Activated naive CD8-positive, alpha-beta T cell treated with anti-CD3 and anti-CD28 coated beads, Interleukin-2, amount 10 ng/mL, durations not matched to agents 7 days and 5 days (primary cell): ENCODE measurements at regions not wholly inside any gene's neighbourhood (a gene's known extent, or its start where the extent isn't known, plus 50 kb on each side); places are given as distances from the start of the nearest gene placed in this dataset.
"Not testable (repeated sequence)": the region's sequence is repeated elsewhere in the genome, so short reads cannot be mapped to it uniquely, and the experiment has no call there.

Experiments used
- ATAC-seq: fragments of 150-1000 bp; cut with Tn5 transposase; one replicate; pipeline ENCODE4 v1.10.0; 2021; ENCODE audit warnings: low read depth, moderate library complexity
- POLR2A ChIA-PET: fragments of 350-600 bp; sonication (Branson Sonifier 250); formaldehyde crosslinking; loops from one replicate; lab custom pipeline; 2021; ENCODE audit warnings: antibody characterized with exemption; lab: Charles Lee
- DNase-seq: peaks from one replicate; pipeline ENCODE4 v3.0.0; 2021
- H3K27ac Mint-ChIP-seq: one replicate; pipeline ENCODE4 v1.8.0; 2022; ENCODE audit warnings: mild to moderate bottlenecking, mixed read lengths
- H3K27me3 Mint-ChIP-seq: one replicate; pipeline ENCODE4 v1.8.0; 2022; ENCODE audit warnings: mild to moderate bottlenecking, moderate library complexity, mixed read lengths
- H3K36me3 Mint-ChIP-seq: one replicate; pipeline ENCODE4 v1.8.0; 2021; ENCODE audit warnings: mild to moderate bottlenecking, mixed read lengths
- H3K4me1 Mint-ChIP-seq: one replicate; pipeline ENCODE4 v1.8.0; 2021; ENCODE audit warnings: mixed read lengths
- H3K4me3 Mint-ChIP-seq: one replicate; pipeline ENCODE4 v1.8.0; 2022; ENCODE audit warnings: mild to moderate bottlenecking, moderate library complexity, mixed read lengths
- H3K9me3 Mint-ChIP-seq: one replicate; pipeline ENCODE4 v1.8.0; 2021; ENCODE audit warnings: mixed read lengths

DNA sequence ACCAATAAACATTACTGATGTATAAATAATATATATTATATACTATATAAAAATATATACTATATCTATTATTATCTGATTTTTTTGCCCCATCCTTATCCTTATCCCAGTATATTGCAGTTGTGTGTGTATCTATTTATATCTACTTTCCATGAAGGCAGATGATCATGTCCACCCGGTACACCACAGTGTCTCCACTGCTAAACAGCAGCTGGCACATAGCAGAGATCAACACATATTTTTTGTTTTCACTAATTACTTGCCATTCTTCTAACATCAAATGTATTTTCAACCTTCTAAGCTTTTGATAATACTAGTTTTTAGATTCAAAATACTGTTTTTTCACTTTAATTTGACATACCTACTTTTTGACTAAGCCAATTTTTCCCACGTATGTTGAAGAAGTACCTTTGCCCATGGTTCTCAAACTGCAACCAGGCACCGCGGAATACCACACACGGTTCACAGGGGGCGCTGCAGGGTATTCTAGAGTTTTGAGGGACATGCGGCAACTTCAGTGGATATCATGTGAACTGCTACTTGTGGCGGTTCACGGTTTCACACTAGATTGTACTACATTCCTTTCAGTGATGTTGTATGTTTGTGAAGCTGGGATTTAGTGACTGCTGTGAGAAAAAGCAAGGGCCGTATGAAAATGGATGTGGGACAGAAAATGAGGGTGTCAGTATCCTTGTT lies 182.5 kb upstream of the NPY2R start:
- no peak overlapping the region for H3K27ac Mint-ChIP-seq

DNA sequence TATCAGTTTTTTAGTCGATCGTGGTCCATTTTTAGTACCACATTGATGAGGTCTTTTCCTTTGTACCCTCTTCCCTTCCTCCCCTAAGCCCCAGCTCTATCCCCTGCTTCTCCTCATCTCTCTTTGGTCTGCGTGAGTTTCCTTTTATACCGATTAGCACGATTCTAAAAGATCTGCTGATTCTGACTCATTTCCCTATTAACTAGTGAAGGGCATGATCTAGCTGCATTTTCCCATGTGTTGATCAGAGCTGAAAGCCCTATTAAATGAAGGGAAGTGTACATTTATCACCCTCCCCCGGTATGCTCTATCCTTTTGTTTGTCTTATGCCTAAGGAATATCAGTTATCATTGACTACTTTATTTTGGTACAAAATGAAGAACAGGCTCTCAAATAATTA lies 181.7 kb upstream of the NPY2R start:
- H3K27ac Mint-ChIP-seq = no peak overlapping the region
- POLR2A ChIA-PET = no interaction called here
- H3K4me1 Mint-ChIP-seq = no peaks in the 10 kb centered on the region
- H3K4me3 Mint-ChIP-seq = no peak overlapping the region
- no peaks in the 10 kb centered on the region for H3K36me3 Mint-ChIP-seq
- H3K9me3 Mint-ChIP-seq = no peaks in the 10 kb centered on the region
- H3K27me3 Mint-ChIP-seq = no peaks in the 10 kb centered on the region
- ATAC-seq (no peak), DNase-seq (no peak)

More for the DNA sequence above, 182.5 kb upstream of the NPY2R start:
- Mint-ChIP-seq H3K9me3 (no peaks in the 10 kb centered on the region), H3K4me1 (no peaks in the 10 kb centered on the region), H3K36me3 (no peaks in the 10 kb centered on the region), H3K27me3 (no peaks in the 10 kb centered on the region), H3K4me3 (no peak overlapping the region)
- POLR2A ChIA-PET = no interaction called here
- ATAC-seq (no peak), DNase-seq (no peak)

DNA sequence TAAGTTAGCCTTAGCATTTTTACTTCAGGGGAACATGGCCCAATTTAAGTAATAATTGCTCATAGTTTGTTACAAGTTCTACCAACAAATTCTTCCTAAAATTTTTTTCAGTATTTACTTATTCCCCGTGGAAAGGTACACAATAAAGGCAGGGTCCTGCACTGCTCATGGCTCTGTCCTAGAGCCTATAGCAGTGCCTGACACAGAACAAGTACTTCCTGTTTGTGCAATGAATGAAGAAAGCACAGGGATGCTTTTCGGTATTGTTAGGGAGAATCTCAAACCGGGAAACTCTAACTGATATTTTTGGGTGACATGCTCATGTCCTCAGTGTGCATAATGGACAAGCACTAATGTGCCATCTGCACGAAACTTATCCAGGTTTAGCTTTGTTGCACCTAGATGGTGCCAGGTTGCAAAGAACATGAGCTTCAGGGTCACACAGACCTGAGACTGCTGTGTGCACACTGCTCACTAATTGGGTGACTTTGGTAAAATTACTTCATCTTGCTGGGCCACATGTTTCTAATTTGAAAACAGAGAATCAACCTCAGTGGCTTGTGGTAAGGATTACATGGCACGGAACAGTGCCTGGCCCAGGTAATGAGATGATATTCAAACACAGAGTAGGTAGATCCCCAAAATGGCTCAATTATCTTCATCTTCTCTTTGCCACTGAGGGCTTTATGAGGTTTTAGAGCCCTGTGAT lies 175.8 kb upstream of the NPY2R start:
- DNase-seq = no peak
- no peak overlapping the region for H3K27ac Mint-ChIP-seq
- H3K4me3 Mint-ChIP-seq = no peak overlapping the region
- ATAC-seq = no peak
- no peaks in the 10 kb centered on the region for H3K4me1 Mint-ChIP-seq
- H3K9me3 Mint-ChIP-seq = no peaks in the 10 kb centered on the region
- POLR2A ChIA-PET = no interaction called here
- H3K27me3 Mint-ChIP-seq = no peaks in the 10 kb centered on the region
- no peaks in the 10 kb centered on the region for H3K36me3 Mint-ChIP-seq

DNA sequence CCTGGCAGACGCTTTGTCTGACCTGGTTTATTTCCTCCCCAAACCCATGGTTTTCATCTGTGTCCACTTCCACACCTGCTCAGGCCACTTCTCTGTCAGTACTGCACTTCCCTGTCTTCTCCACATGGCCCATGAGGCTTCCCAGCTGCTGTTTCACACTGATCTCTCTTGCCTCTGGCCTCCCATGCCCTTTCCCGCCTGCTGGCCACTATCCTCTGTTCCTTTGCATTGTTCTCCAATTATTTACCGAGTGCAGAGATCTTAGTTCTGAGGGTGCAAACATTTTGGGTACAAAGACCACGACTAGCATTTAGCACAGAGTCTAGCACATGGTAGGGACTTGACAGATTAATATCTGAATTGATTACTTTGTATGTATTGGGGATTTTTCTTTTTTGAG lies 174.8 kb upstream of the NPY2R start:
- Mint-ChIP-seq H3K27ac (no peak overlapping the region), H3K9me3 (no peaks in the 10 kb centered on the region), H3K27me3 (no peaks in the 10 kb centered on the region), H3K36me3 (no peaks in the 10 kb centered on the region), H3K4me3 (no peak overlapping the region), H3K4me1 (no peaks in the 10 kb centered on the region)
- DNase-seq (no peak), ATAC-seq (no peak)
- POLR2A ChIA-PET = no interaction called here

DNA sequence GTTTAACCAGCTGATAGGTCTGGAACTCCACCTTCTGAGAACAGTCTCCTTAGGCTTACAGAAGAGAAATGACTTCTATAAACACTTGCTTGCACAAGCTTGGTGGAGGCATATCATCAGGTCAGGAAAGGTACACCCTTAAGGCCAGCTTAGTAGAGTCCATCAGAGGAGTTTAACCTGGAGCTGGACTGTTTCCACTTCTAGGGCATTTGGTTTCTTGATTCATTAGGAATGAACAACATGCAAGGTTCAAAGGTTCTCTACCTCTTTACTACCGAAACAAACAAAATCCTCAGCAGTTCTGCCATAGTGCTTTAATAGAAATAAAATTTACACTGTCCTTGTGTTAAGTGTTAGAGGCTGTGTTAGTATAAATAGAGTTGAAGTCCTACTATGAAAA lies 171.4 kb upstream of the NPY2R start:
- no peaks in the 10 kb centered on the region for H3K27me3 Mint-ChIP-seq
- H3K36me3 Mint-ChIP-seq = no peaks in the 10 kb centered on the region
- no peak for ATAC-seq
- POLR2A ChIA-PET = no interaction called here
- no peaks in the 10 kb centered on the region for H3K4me1 Mint-ChIP-seq
- no peak overlapping the region for H3K27ac Mint-ChIP-seq
- no peaks in the 10 kb centered on the region for H3K9me3 Mint-ChIP-seq
- no peak for DNase-seq
- H3K4me3 Mint-ChIP-seq = no peak overlapping the region

DNA sequence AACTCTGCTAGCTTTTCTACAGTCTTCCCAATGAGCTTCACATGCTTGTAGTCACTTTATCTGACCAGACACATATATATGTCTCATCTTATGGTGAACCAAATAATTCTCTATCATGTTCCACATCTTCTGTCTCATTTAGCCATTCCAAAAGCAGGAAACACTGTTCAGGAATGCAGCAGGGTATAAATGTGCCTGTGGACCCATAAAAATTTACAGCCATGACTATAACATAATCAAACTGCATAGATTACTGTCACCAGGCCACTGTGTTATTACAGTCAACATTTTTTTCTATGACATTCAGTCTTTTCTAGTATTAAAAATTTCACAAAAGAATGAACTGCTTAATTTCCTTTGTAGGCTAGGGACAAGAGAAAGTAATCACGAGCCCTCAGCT lies 170.0 kb upstream of the NPY2R start:
- ATAC-seq = no peak
- no peaks in the 10 kb centered on the region for H3K36me3 Mint-ChIP-seq
- no peak overlapping the region for H3K4me3 Mint-ChIP-seq
- no peak for DNase-seq
- H3K9me3 Mint-ChIP-seq = no peaks in the 10 kb centered on the region
- H3K27me3 Mint-ChIP-seq = no peaks in the 10 kb centered on the region
- H3K4me1 Mint-ChIP-seq = no peaks in the 10 kb centered on the region
- POLR2A ChIA-PET = no interaction called here
- no peak overlapping the region for H3K27ac Mint-ChIP-seq

DNA sequence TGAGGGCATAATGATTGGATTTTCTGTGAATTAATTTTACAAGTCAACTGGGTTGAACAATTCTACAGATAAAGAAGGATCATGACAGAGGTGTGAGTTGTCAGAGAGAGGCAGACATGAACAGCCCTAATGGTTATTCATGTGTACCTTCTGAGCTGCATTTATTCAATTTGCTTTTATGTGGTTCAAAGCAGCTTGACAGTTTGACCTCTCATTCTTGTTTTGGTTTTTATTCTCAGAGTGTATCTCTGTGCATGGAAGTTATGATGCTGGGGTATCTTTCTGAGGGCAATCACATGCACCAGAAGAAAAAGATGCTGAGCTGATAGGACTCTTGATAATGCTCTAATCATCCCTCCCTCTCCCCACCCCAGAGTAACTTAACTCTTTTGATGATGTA lies 169.3 kb upstream of the NPY2R start:
- no peak overlapping the region for H3K4me3 Mint-ChIP-seq
- H3K36me3 Mint-ChIP-seq = no peaks in the 10 kb centered on the region
- H3K9me3 Mint-ChIP-seq = no peaks in the 10 kb centered on the region
- POLR2A ChIA-PET = no interaction called here
- ATAC-seq (no peak), DNase-seq (no peak)
- no peak overlapping the region for H3K27ac Mint-ChIP-seq
- H3K4me1 Mint-ChIP-seq = no peaks in the 10 kb centered on the region
- no peaks in the 10 kb centered on the region for H3K27me3 Mint-ChIP-seq

DNA sequence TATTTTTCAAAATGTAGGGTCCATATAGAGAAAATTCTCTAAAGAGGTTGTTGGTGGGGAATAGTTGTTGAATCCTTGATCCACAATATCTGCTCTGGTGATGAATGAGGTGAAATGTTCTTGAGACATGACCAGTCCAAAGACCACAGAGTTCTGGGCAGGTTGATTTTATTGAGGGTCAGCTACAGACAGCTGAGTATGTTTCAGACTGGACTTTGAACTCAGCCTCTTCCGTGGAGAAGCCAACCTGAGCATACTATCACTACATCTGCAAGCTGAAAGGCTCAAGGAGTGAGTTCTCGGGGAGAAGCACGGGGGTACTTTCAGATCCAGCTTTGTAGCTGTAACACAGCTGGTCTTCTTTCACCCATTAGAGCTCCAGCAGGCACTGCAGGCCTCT lies 168.4 kb upstream of the NPY2R start:
- POLR2A ChIA-PET = no interaction called here
- no peaks in the 10 kb centered on the region for H3K27me3 Mint-ChIP-seq
- H3K9me3 Mint-ChIP-seq = no peaks in the 10 kb centered on the region
- no peaks in the 10 kb centered on the region for H3K4me1 Mint-ChIP-seq
- DNase-seq (no peak), ATAC-seq (no peak)
- H3K27ac Mint-ChIP-seq = no peak overlapping the region
- no peaks in the 10 kb centered on the region for H3K36me3 Mint-ChIP-seq
- H3K4me3 Mint-ChIP-seq = no peak overlapping the region

DNA sequence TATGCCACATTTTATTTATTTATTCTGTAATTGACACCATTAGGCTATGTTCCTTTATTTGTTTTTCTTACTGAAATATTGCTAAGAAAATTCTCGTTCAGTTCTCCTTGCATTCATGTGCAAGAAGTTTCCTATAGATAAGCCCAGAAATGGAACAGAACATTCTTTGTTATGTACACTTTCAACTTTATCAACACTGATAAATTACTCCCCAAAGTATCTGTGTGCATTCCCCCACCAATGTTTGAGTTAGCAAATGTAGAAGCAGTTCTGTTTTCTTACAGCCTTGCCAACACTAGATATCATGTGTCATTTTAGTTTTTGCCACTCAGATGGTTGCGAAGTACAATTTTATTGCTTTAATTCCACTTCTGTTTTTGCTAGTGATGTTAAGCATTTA lies 166.4 kb upstream of the NPY2R start:
- Mint-ChIP-seq H3K36me3 (no peaks in the 10 kb centered on the region), H3K27me3 (no peaks in the 10 kb centered on the region), H3K9me3 (no peaks in the 10 kb centered on the region), H3K4me1 (no peaks in the 10 kb centered on the region), H3K4me3 (no peak overlapping the region), H3K27ac (no peak overlapping the region)
- POLR2A ChIA-PET = no interaction called here
- DNase-seq = no peak
- no peak for ATAC-seq

DNA sequence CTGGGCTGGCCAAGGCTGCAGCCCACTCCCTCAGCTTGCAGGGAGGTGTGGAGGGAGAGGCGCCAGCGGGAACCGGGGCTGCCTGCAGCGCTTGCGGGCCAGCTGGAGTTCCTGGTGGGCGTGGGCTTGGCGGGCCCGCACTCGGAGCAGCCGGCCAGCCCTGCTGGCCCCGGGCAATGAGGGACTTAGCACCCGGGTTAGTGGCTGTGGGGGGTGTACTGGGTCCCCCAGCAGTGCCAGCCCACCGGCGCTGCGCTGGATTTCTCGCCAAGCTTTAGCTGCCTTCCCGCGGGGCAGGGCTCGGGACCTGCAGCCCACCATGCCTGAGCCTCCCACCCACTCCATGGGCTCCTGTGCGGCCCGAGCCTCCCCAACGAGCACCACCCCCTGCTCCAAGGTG lies 164.2 kb upstream of the NPY2R start:
- H3K27ac Mint-ChIP-seq, H3K4me3 Mint-ChIP-seq, DNase-seq, ATAC-seq, H3K27me3 Mint-ChIP-seq, H3K4me1 Mint-ChIP-seq, H3K36me3 Mint-ChIP-seq, POLR2A ChIA-PET, H3K9me3 Mint-ChIP-seq: not testable (repeated sequence)

DNA sequence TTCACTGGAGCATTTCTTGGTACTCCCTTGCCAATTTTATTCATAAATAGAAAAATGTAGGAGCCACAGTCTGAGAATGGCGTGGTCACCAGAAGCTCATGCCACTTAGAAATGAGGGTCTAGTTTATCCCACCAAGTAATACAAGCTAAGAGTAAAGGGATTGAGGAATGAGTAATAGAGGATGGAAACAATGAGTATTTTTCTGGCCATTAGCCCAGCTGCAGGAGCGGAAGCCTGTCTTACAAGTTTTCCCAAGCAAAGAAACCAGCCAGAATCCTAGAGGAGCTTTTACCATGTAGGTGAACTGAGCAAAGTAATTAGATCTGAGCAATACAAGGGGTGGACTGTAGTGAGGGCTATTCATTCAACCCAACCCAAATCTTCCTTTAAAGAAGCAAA lies 160.7 kb upstream of the NPY2R start:
- no peaks in the 10 kb centered on the region for H3K9me3 Mint-ChIP-seq
- POLR2A ChIA-PET = no interaction called here
- no peak overlapping the region for H3K4me3 Mint-ChIP-seq
- no peak for ATAC-seq
- H3K4me1 Mint-ChIP-seq = no peaks in the 10 kb centered on the region
- H3K36me3 Mint-ChIP-seq = no peaks in the 10 kb centered on the region
- no peak overlapping the region for H3K27ac Mint-ChIP-seq
- no peak for DNase-seq
- no peaks in the 10 kb centered on the region for H3K27me3 Mint-ChIP-seq

DNA sequence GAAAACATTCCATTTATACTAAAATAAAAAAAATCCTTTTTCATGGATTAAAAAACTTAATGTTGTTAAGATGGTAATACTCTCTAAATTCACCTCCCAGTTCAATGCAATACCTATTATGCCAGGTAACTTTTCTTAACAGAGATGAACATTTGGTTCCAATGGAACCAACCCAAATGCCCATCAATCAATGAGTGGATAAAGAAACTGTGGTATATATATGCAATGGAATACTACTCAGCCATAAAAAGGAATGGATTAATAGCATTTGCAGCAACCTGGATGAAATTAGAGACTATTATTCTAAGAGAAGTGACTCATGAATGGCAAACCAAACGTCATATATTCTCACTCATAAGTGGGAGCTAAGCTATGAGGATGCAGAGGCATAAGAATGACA lies 154.4 kb upstream of the NPY2R start:
- H3K27ac Mint-ChIP-seq, POLR2A ChIA-PET, ATAC-seq, H3K36me3 Mint-ChIP-seq, DNase-seq, H3K27me3 Mint-ChIP-seq, H3K4me1 Mint-ChIP-seq, H3K9me3 Mint-ChIP-seq, H3K4me3 Mint-ChIP-seq: not testable (repeated sequence)

DNA sequence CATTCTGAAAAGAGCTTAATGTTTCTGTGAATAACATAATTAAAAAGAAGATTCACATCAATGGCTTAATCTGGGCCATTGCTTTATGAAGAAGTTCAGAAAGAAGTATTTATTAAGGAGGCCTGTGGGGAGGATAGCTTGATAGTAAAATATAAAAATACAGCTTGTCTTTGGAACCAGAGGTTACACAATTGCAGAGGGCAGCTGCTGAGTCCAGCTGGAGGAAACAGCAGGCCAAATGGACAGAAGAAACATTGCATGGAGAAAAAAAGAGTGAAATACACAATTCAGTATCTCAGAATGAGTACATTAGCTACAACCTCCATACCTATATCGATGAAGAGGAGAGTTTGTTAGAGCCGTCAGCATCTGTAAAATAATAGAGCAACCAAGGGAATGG lies 148.0 kb upstream of the NPY2R start:
- no peaks in the 10 kb centered on the region for H3K27me3 Mint-ChIP-seq
- H3K36me3 Mint-ChIP-seq = no peaks in the 10 kb centered on the region
- no peaks in the 10 kb centered on the region for H3K4me1 Mint-ChIP-seq
- H3K27ac Mint-ChIP-seq = no peak overlapping the region
- H3K9me3 Mint-ChIP-seq = no peaks in the 10 kb centered on the region
- POLR2A ChIA-PET = no interaction called here
- DNase-seq (no peak), ATAC-seq (no peak)
- no peak overlapping the region for H3K4me3 Mint-ChIP-seq

DNA sequence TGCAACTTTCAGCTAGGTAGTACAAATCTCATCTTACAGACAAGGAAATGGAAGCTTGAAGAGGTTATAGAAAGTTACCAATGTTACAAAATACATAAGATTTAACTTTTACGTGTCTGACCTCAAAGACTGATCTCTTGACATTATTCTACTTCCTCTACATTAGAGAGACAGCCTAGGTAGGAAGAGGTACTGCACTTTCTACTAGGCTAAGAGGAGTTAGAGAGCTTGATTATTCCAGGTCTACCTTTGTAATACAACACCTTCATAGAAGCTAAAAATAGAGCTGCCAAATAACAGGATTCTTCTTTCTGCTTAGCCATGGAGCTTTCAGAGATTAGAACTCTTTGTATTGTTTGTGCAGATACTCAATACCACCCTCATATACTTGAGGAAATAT lies 147.6 kb upstream of the NPY2R start:
- ATAC-seq (no peak), DNase-seq (no peak)
- POLR2A ChIA-PET = no interaction called here
- Mint-ChIP-seq H3K36me3 (no peaks in the 10 kb centered on the region), H3K9me3 (no peaks in the 10 kb centered on the region), H3K27me3 (no peaks in the 10 kb centered on the region), H3K4me3 (no peak overlapping the region), H3K27ac (no peak overlapping the region), H3K4me1 (no peaks in the 10 kb centered on the region)
